K562 (cell line): ENCODE measurements at regions not wholly inside any gene's neighbourhood (a gene's known extent, or its start where the extent isn't known, plus 50 kb on each side); places are given as distances from the start of the nearest gene placed in this dataset.

Experiments
- ATAC-seq: fragments of 200-7000 bp; cut with Tn5 transposase; 3 replicates; pipeline ENCODE4 v1.9.1; 2020; ENCODE audit warnings: moderate library complexity
- BruUV-seq: library from RNA; stranded (reverse); fragments of 400-500 nt; replicated peaks from 2 replicates; lab custom pipeline; 2021; lab: Mats Ljungman, UMichigan
- CTCF ChIA-PET: fragments of 300-600 bp; formaldehyde crosslinking; extraction: SDS; loops from one replicate; lab custom pipeline; 2021; ENCODE audit warnings: low intra/inter-chr PET ratio; lab: Yijun Ruan, JAX
- POLR2A ChIA-PET: fragments of 300-600, 350-650 bp; sonication (Branson Sonifier 250); formaldehyde crosslinking; extraction: SDS; loops from one replicate; lab custom pipeline; 2021; ENCODE audit warnings: antibody characterized with exemption, inconsistent platforms; lab: Yijun Ruan, JAX
- DNase-seq, 4 experiments: peaks; one replicate each; pipeline versions ENCODE4 v3.0.0 to v3.0.0-alpha.2; 2011 to 2018; ENCODE audit warnings: low spot score in 3 of 4, mixed read lengths in 3 of 4; ENCODE audit errors: extremely low read depth in 1 of 4
- FAIRE-seq: peaks from 2 replicates; lab custom pipeline; 2011; peaks lifted over from hg19 to GRCh38; lab: Jason Lieb, UNC
- H2AFZ ChIP-seq: 2 replicates; pipeline ENCODE4 v1.6.0; 2011; ENCODE audit warnings: low read depth, low read length, control low read depth, inconsistent platforms
- H3K27ac ChIP-seq: fragments of 200-600 bp; 3 replicates; pipeline ENCODE4 v1.8.0; 2011; ENCODE audit warnings: low read depth, mild to moderate bottlenecking, control low read depth, inconsistent platforms, low read length, moderate library complexity, mixed read lengths; ENCODE audit errors: extremely low read depth
- H3K27me3 ChIP-seq, 2 experiments: fragments of 300-600 bp in 1 of 2; 2 replicates in 1 of 2; 3 replicates in 1 of 2; pipeline versions ENCODE4 v1.6.0 to v1.8.0; 2011; ENCODE audit warnings: inconsistent platforms in 2 of 2, low read length in 2 of 2, mild to moderate bottlenecking in 1 of 2, mixed read lengths in 1 of 2, moderate library complexity in 1 of 2; ENCODE audit not compliant: control insufficient read depth in 2 of 2, insufficient read depth in 2 of 2
- H3K36me3 ChIP-seq: fragments of 300-600 bp; 3 replicates; pipeline ENCODE4 v1.8.0; 2011; ENCODE audit warnings: mild to moderate bottlenecking, low read length, inconsistent platforms; ENCODE audit not compliant: control insufficient read depth, insufficient read depth
- H3K4me1 ChIP-seq, 2 experiments: fragments of 200-600 bp in 1 of 2; replicated peaks in 1 of 2; 2 replicates in 1 of 2; 3 replicates in 1 of 2; pipeline versions ENCODE4 v1.5.1 to v1.8.0; 2011; ENCODE audit warnings: inconsistent platforms in 2 of 2, low read length in 2 of 2, mild to moderate bottlenecking in 1 of 2, mixed read lengths in 1 of 2, moderate library complexity in 1 of 2; ENCODE audit not compliant: control insufficient read depth in 2 of 2, insufficient read depth in 2 of 2
- H3K4me2 ChIP-seq: 2 replicates; pipeline ENCODE4 v1.6.1; 2011; ENCODE audit warnings: low read length, control low read depth, inconsistent platforms, mixed read lengths; ENCODE audit not compliant: insufficient read depth
- H3K4me3 ChIP-seq: fragments of 200-600 bp; sonication (generic), shearing (Covaris generic); 2 replicates; pipeline ENCODE4 v1.5.1; 2016; ENCODE audit warnings: control low read depth, inconsistent platforms
- H3K79me2 ChIP-seq: fragments of 200-600 bp; 3 replicates; pipeline ENCODE4 v1.8.0; 2011; ENCODE audit warnings: low read length, inconsistent platforms; ENCODE audit not compliant: control insufficient read depth, insufficient read depth
- H3K9ac ChIP-seq, 2 experiments: 2 replicates each; pipeline versions ENCODE4 v1.6.0 to v1.6.1; 2011; ENCODE audit warnings: low read depth in 2 of 2, low read length in 2 of 2, control low read depth in 1 of 2, inconsistent platforms in 1 of 2, mild to moderate bottlenecking in 1 of 2, mixed read lengths in 1 of 2; ENCODE audit not compliant: insufficient read depth in 1 of 2
- H3K9me1 ChIP-seq: one replicate; pipeline ENCODE4 v1.6.0; 2011; ENCODE audit warnings: inconsistent platforms, mild to moderate bottlenecking, low read length, moderate library complexity; ENCODE audit not compliant: control insufficient read depth, insufficient read depth
- H3K9me3 ChIP-seq: replicated peaks from 2 replicates; pipeline ENCODE4 v1.5.1; 2011; ENCODE audit warnings: low read depth, low read length, inconsistent platforms; ENCODE audit not compliant: control insufficient read depth, insufficient read depth
- H4K20me1 ChIP-seq: replicated peaks from 2 replicates; pipeline ENCODE4 v1.6.1; 2011; ENCODE audit warnings: low read length, inconsistent platforms, mixed read lengths; ENCODE audit not compliant: control insufficient read depth, insufficient read depth
- E2F3 ChIP-seq: fragments of 250-450 bp; sonication (Bioruptor Pico); IDR thresholded peaks from 2 replicates; pipeline ENCODE4 v1.4.0; 2020; ENCODE audit warnings: mild to moderate bottlenecking
- GATA2 ChIP-seq: sonication (generic); formaldehyde crosslinking; IDR thresholded peaks from 2 replicates; pipeline ENCODE4 v1.4.0; 2020; ENCODE audit warnings: mild to moderate bottlenecking, missing genetic modification reagents
- HCFC1 ChIP-seq: IDR thresholded peaks from 2 replicates; pipeline ENCODE4 v1.6.1; 2012; ENCODE audit warnings: low read depth, low read length, improper control_type of control experiment
- MAFG ChIP-seq: fragments of 450-650 bp; conservative IDR thresholded peaks from 2 replicates; pipeline ENCODE4 v1.6.1; 2016; ENCODE audit warnings: missing genetic modification characterization, missing compliant biosample characterization
- MCM3 ChIP-seq: fragments of 450-650 bp; IDR thresholded peaks from 2 replicates; pipeline ENCODE4 v1.6.1; 2016
- NCOA2 ChIP-seq, 2 experiments: fragments of 450-650 bp; IDR thresholded peaks; 2 replicates each; pipeline ENCODE4 v1.6.1; 2018; ENCODE audit warnings: mild to moderate bottlenecking in 2 of 2, moderate library complexity in 1 of 2; ENCODE audit not compliant: partially characterized antibody in 2 of 2
- NR2F6 ChIP-seq: fragments of 450-650 bp; formaldehyde crosslinking; IDR thresholded peaks from 2 replicates; pipeline ENCODE4 v1.4.0; 2020; ENCODE audit warnings: mild to moderate bottlenecking
- RBM39 ChIP-seq: fragments of 200-400 bp; formaldehyde crosslinking; optimal IDR thresholded peaks from 2 replicates; pipeline ENCODE3; 2018; ENCODE audit warnings: low read depth, low read length
- TEAD2 ChIP-seq: fragments of 450-650 bp; IDR thresholded peaks from 2 replicates; pipeline ENCODE4 v1.6.1; 2016; ENCODE audit warnings: missing genetic modification characterization, control low read depth, missing compliant biosample characterization
- TFAM ChIP-seq: fragments of 250-450 bp; sonication (Bioruptor Pico); conservative IDR thresholded peaks from 2 replicates; pipeline ENCODE4 v1.5.0; 2021; ENCODE audit warnings: mild to moderate bottlenecking, moderate library complexity
- XRCC3 ChIP-seq: fragments of 450-650 bp; IDR thresholded peaks from 2 replicates; pipeline ENCODE4 v1.6.1; 2017; ENCODE audit warnings: mild to moderate bottlenecking, moderate library complexity
- ZKSCAN1 ChIP-seq: fragments of 150-350 bp; IDR thresholded peaks from 2 replicates; pipeline ENCODE4 v1.6.1; 2016; ENCODE audit warnings: low read depth, low read length
- WGBS: fragments of 100-300 bp; shearing (Covaris generic); methylation state at CpG from one replicate; pipeline ENCODE4 v1.1.6; 2016; ENCODE audit warnings: low coverage, mixed read lengths; ENCODE audit not compliant: insufficient coverage; ENCODE audit errors: missing lambda C conversion rate; 5-methylcytosine and 5-hydroxymethylcytosine counted together
- in situ Hi-C: fragments of 300-500 bp; cut with MboI; formaldehyde crosslinking; loops from 4 replicates; pipeline ENCODE4 v1.15.0; 2018; ENCODE audit warnings: inconsistent platforms, mixed read lengths
- intact Hi-C: fragments of 100-400 bp; cut with micrococcal nuclease; formaldehyde crosslinking; loops from 2 replicates; pipeline ENCODE4 v1.14.2; 2022
- TF ChIP-seq, protein P1 (sequence below): sonication (generic); formaldehyde crosslinking; IDR thresholded peaks from 2 replicates; pipeline ENCODE4 v1.8.1; 2022; ENCODE audit warnings: missing genetic modification reagents

- Histone ChIP-seq H3K9ac (no peak overlapping the region), H3K27me3 (no peaks in the 10 kb centered on the region; a peak in 1 of 5 replicates), H4K20me1 (no peaks in the 10 kb centered on the region), H3K36me3 (no peaks in the 10 kb centered on the region), H3K4me2 (no peak overlapping the region), H3K79me2 (no peaks in the 10 kb centered on the region), H3K9me3 (no peaks in the 10 kb centered on the region), H3K27ac (no peak overlapping the region)
- POLR2A ChIA-PET: no interaction called here
- WGBS: 0% methylated on average over 7 of the region's 8 CpGs
- ATAC-seq (no peak), FAIRE-seq (no peak), DNase-seq (no peak)
- BruUV-seq: no TSS peak
- CTCF ChIA-PET: no interaction called here
- TF ChIP-seq HCFC1 (no peak), MCM3 (no peak), GATA2 (CRISPR knock-in tag) (no peak), ZKSCAN1 (no peak), XRCC3 (no peak), TFAM (CRISPR knock-in tag) (no peak), RBM39 (no peak), E2F3 (CRISPR knock-in tag) (no peak), NR2F6 (CRISPR knock-in tag) (no peak), MAFG (tag) (no peak), TEAD2 (tag) (no peak), NCOA2 (IDR thresholded peaks at IDR 0.05; ENCODE audit: partially characterized antibody in 2 of 2) (no peak)
- TF ChIP-seq, protein P1, sequence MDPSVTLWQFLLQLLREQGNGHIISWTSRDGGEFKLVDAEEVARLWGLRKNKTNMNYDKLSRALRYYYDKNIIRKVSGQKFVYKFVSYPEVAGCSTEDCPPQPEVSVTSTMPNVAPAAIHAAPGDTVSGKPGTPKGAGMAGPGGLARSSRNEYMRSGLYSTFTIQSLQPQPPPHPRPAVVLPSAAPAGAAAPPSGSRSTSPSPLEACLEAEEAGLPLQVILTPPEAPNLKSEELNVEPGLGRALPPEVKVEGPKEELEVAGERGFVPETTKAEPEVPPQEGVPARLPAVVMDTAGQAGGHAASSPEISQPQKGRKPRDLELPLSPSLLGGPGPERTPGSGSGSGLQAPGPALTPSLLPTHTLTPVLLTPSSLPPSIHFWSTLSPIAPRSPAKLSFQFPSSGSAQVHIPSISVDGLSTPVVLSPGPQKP: no peak
- TF ChIP-seq, all 486 proteins: peak for 0
- intact Hi-C loops: no loop called here
- no peaks in the 10 kb centered on the region for H3K9me1 ChIP-seq
- H3K4me1 ChIP-seq: no peaks in the 10 kb centered on the region
- in situ Hi-C loops: no loop called here
- no peak overlapping the region for H3K4me3 ChIP-seq
- H2AFZ ChIP-seq: no peak overlapping the region
Measured at GRCh38 chr13:111568290-111568689, 247.8 kb downstream of the TEX29 start.
